DOHH2 (cell line): ENCODE measurements at regions not wholly inside any gene's neighbourhood (a gene's known extent, or its start where the extent isn't known, plus 50 kb on each side); places are given as distances from the start of the nearest gene placed in this dataset.

Source experiments
- H3F3A ChIP-seq: fragments of 200-600 bp; sonication (generic), shearing (Covaris generic); 2 replicates; pipeline ENCODE4 v1.6.0; 2016; ENCODE audit warnings: antibody characterized with exemption, mild to moderate bottlenecking; ENCODE audit not compliant: control insufficient read depth, insufficient read depth
- H3K27ac ChIP-seq: fragments of 200-600 bp; sonication (generic); 2 replicates; pipeline ENCODE4 v1.5.1; 2014; ENCODE audit warnings: low read depth, mild to moderate bottlenecking, low read length, moderate library complexity
- H3K27me3 ChIP-seq: fragments of 200-600 bp; sonication (generic); 2 replicates; pipeline ENCODE4 v1.6.1; 2014; ENCODE audit warnings: mild to moderate bottlenecking, low read length, mixed read lengths; ENCODE audit not compliant: control insufficient read depth
- H3K36me3 ChIP-seq: fragments of 200-600 bp; sonication (generic); 2 replicates; pipeline ENCODE4 v1.6.1; 2014; ENCODE audit warnings: mild to moderate bottlenecking, low read length, moderate library complexity, mixed read lengths; ENCODE audit not compliant: control insufficient read depth
- H3K4me1 ChIP-seq: fragments of 200-600 bp; sonication (generic); 2 replicates; pipeline ENCODE4 v1.6.1; 2014; ENCODE audit warnings: mild to moderate bottlenecking, low read length, mixed read lengths; ENCODE audit not compliant: control insufficient read depth
- H3K4me2 ChIP-seq: fragments of 200-600 bp; sonication (generic); 2 replicates; pipeline ENCODE4 v1.6.0; 2014; ENCODE audit warnings: mild to moderate bottlenecking, low read length, moderate library complexity
- H3K4me3 ChIP-seq: fragments of 200-600 bp; sonication (generic); 2 replicates; pipeline ENCODE4 v1.5.1; 2014; ENCODE audit warnings: mild to moderate bottlenecking, low read length, mixed read lengths
- H3K79me2 ChIP-seq: fragments of 200-600 bp; sonication (generic); 2 replicates; pipeline ENCODE4 v1.6.1; 2014; ENCODE audit warnings: mild to moderate bottlenecking, low read length, mixed read lengths; ENCODE audit not compliant: control insufficient read depth
- H3K9me2 ChIP-seq: fragments of 200-600 bp; sonication (generic); replicated peaks from 2 replicates; pipeline ENCODE4 v1.6.1; 2014; ENCODE audit warnings: mild to moderate bottlenecking, low read length, mixed read lengths; ENCODE audit not compliant: control insufficient read depth
- H3K9me3 ChIP-seq: fragments of 200-600 bp; sonication (generic); 2 replicates; pipeline ENCODE4 v1.6.1; 2014; ENCODE audit warnings: antibody characterized with exemption, low read length, mixed read lengths; ENCODE audit not compliant: control insufficient read depth, insufficient read depth
- H4K20me1 ChIP-seq: fragments of 200-600 bp; sonication (generic); 2 replicates; pipeline ENCODE4 v1.6.0; 2014; ENCODE audit warnings: low read depth, mild to moderate bottlenecking, antibody characterized with exemption, low read length, moderate library complexity; ENCODE audit not compliant: control insufficient read depth, insufficient read depth
- EZH2phosphoT487 ChIP-seq: fragments of 200-600 bp; sonication (generic); IDR thresholded peaks from 2 replicates; pipeline ENCODE4 v1.6.1; 2017; ENCODE audit warnings: borderline replicate concordance, mild to moderate bottlenecking, antibody characterized with exemption, low read length, moderate library complexity, mixed read lengths
- TF ChIP-seq, protein P1 (sequence below): fragments of 200-600 bp; sonication (generic); IDR thresholded peaks from one replicate; pipeline ENCODE4 v1.5.1; 2014; ENCODE audit warnings: antibody characterized with exemption, mild to moderate bottlenecking, low read depth, low read length; ENCODE audit not compliant: poor library complexity, severe bottlenecking

- Histone ChIP-seq H3K4me2 (no peak overlapping the region), H3K4me1 (no peaks in the 10 kb centered on the region), H3K4me3 (no peak overlapping the region), H3K27ac (no peak overlapping the region), H3K27me3 (no peaks in the 10 kb centered on the region), H3K36me3 (no peaks in the 10 kb centered on the region), H4K20me1 (no peaks in the 10 kb centered on the region), H3K9me3 (no peaks in the 10 kb centered on the region), H3K79me2 (no peaks in the 10 kb centered on the region), H3K9me2 (no peaks in the 10 kb centered on the region), H3F3A (no peaks in the 10 kb centered on the region)
- TF ChIP-seq, protein P1, sequence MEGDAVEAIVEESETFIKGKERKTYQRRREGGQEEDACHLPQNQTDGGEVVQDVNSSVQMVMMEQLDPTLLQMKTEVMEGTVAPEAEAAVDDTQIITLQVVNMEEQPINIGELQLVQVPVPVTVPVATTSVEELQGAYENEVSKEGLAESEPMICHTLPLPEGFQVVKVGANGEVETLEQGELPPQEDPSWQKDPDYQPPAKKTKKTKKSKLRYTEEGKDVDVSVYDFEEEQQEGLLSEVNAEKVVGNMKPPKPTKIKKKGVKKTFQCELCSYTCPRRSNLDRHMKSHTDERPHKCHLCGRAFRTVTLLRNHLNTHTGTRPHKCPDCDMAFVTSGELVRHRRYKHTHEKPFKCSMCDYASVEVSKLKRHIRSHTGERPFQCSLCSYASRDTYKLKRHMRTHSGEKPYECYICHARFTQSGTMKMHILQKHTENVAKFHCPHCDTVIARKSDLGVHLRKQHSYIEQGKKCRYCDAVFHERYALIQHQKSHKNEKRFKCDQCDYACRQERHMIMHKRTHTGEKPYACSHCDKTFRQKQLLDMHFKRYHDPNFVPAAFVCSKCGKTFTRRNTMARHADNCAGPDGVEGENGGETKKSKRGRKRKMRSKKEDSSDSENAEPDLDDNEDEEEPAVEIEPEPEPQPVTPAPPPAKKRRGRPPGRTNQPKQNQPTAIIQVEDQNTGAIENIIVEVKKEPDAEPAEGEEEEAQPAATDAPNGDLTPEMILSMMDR, result no peak
- no peak for TF ChIP-seq EZH2phosphoT487
These were observed 584.0 kb upstream of the GHITM start for GRCh38 chr10:83555264-83555663.

DNA sequence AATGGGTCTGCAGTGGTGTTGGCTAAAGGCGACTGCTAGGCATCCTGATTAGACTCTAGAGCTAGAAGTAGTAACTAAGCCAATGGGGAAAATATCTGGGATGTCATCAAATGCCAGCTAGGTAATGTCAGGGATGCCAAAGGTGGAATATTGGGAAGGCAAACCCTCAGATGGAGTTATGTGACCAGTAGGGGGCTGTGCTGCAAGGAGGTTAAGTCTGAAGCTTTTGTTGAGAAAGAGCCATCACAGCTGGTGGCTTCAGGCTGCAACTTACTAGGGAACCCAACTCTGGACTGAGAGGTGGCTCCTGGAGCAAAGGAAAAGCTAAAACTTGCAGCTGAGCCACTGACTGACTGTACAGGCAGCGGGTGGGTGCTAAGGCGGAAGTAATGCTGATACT is 576.9 kb upstream of the GHITM start:
- Histone ChIP-seq H3K27ac (no peak overlapping the region), H3K4me3 (no peak overlapping the region), H3K27me3 (no peaks in the 10 kb centered on the region), H3K79me2 (no peaks in the 10 kb centered on the region), H3F3A (no peaks in the 10 kb centered on the region), H3K4me1 (no peaks in the 10 kb centered on the region), H3K36me3 (no peaks in the 10 kb centered on the region), H3K9me3 (no peaks in the 10 kb centered on the region; the same call in 1 of the 2 replicates), H3K9me2 (no peaks in the 10 kb centered on the region), H3K4me2 (no peak overlapping the region), H4K20me1 (no peaks in the 10 kb centered on the region)
- TF ChIP-seq EZH2phosphoT487, result no peak
- TF ChIP-seq, protein P1, result no peak

DNA sequence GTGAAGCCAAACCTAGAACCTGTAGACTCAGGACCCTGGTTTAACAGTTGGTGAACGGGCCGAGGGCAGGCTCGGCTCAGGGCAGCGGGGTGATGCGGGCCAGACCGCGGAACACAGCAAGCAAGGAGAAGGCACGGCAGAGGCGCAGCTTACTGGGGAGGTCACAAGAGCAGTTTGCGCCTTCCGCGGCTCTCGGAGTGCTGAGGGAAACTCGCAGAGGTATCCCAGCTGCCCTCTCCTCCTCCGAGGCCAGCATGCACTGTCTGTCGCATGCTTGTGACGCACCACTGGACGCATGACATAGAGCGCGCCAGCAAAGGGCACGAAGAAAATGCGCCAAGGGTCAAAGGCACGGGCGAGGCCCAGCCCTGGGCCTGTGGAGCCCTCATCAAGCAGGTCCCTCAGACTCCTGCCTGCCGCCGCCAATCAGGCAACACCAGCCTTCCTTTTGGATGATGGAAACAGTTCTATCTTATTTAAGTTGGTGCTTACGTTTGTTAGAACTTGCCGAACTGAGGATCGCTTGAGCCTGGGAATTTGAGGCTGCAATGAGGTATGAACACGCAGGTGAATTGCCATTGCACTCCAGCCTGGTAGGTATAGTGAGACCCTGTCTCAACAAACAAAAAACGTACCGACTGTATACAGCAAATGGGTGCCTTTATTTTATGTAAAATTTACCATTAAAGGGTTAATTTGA is 574.3 kb upstream of the GHITM start:
- Histone ChIP-seq H3K4me2 (no peak overlapping the region), H3K9me3 (no peaks in the 10 kb centered on the region; the same call in 1 of the 2 replicates), H3K79me2 (no peaks in the 10 kb centered on the region), H3K4me3 (no peak overlapping the region), H3F3A (no peaks in the 10 kb centered on the region), H3K27me3 (no peaks in the 10 kb centered on the region), H3K4me1 (no peaks in the 10 kb centered on the region), H3K27ac (no peak overlapping the region), H3K9me2 (no peaks in the 10 kb centered on the region), H4K20me1 (no peaks in the 10 kb centered on the region), H3K36me3 (no peaks in the 10 kb centered on the region)
- no peak for TF ChIP-seq EZH2phosphoT487
- TF ChIP-seq, protein P1, result no peak

DNA sequence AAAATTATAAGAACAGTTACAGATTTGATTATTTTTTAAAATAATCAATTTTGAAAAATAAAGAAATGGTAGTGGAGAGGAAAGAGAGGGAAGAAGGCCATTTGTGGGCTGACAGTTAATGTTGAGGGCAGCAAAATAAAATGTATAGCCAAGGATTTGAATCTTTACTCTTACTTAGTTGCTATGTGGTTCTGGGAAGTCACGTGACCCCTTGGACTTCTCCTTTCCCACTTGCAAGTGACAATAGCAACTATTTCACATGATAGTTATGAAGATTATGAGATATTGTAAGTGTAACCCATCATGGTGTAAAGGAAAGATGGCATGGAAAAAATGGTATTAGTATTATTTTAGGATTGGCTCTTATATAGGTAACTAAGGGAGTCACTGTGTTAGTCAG is 567.3 kb upstream of the GHITM start:
- H3K4me3 ChIP-seq, result no peak overlapping the region
- H3K9me2 ChIP-seq, result no peaks in the 10 kb centered on the region
- no peaks in the 10 kb centered on the region for H3K4me1 ChIP-seq
- H3K27ac ChIP-seq, result no peak overlapping the region
- H3K27me3 ChIP-seq, result no peaks in the 10 kb centered on the region
- no peak for TF ChIP-seq EZH2phosphoT487
- TF ChIP-seq, protein P1, result no peak
- no peak overlapping the region for H3K4me2 ChIP-seq
- H3F3A ChIP-seq, result no peaks in the 10 kb centered on the region
- H3K36me3 ChIP-seq, result no peaks in the 10 kb centered on the region
- no peaks in the 10 kb centered on the region for H4K20me1 ChIP-seq
- no peaks in the 10 kb centered on the region for H3K79me2 ChIP-seq
- H3K9me3 ChIP-seq, result no peaks in the 10 kb centered on the region
